HepG2 (cell line): ENCODE measurements at regions not wholly inside any gene's neighbourhood (a gene's known extent, or its start where the extent isn't known, plus 50 kb on each side); places are given as distances from the start of the nearest gene placed in this dataset.

ENCODE experiments used
- ATAC-seq: fragments of 200-7000 bp; cut with Tn5 transposase; 3 replicates; pipeline ENCODE4 v1.9.1; 2020; ENCODE audit warnings: mild to moderate bottlenecking, moderate library complexity
- BruUV-seq: library from RNA; stranded (reverse); fragments of 400-500 nt; replicated peaks from 2 replicates; lab custom pipeline; 2021; lab: Mats Ljungman, UMichigan
- CTCF ChIA-PET: fragments of 300-600 bp; formaldehyde crosslinking; extraction: SDS; loops from one replicate; lab custom pipeline; 2021; ENCODE audit warnings: low total read pairs, inconsistent platforms, low intra/inter-chr PET ratio; lab: Yijun Ruan, JAX
- POLR2A ChIA-PET: fragments of 350-600 bp; sonication (Branson Sonifier 250); formaldehyde crosslinking; loops from one replicate; lab custom pipeline; 2020; ENCODE audit warnings: antibody characterized with exemption, inconsistent platforms; lab: Yijun Ruan, JAX
- DNase-seq: peaks from one replicate; pipeline ENCODE4 v3.0.0-alpha.2; 2015; ENCODE audit warnings: low spot score
- FAIRE-seq: peaks from 3 replicates; lab custom pipeline; 2011; peaks lifted over from hg19 to GRCh38; lab: Jason Lieb, UNC
- H2AFZ ChIP-seq: one replicate; pipeline ENCODE4 v1.6.1; 2011; ENCODE audit warnings: low read length, inconsistent platforms
- H3K27ac ChIP-seq: fragments of 300-600 bp; 3 replicates; pipeline ENCODE4 v1.8.0; 2011; ENCODE audit warnings: mixed run types, mild to moderate bottlenecking, mixed read lengths, low read length, inconsistent platforms; ENCODE audit not compliant: insufficient read depth; ENCODE audit errors: extremely low read length
- H3K27me3 ChIP-seq, 2 experiments: fragments of 200-600 bp in 1 of 2; 2 replicates in 1 of 2; 3 replicates in 1 of 2; pipeline versions ENCODE4 v1.6.0 to v1.8.0; 2011; ENCODE audit warnings: low read length in 2 of 2, mild to moderate bottlenecking in 2 of 2, moderate library complexity in 2 of 2, inconsistent platforms in 1 of 2; ENCODE audit not compliant: insufficient read depth in 2 of 2, control insufficient read depth in 1 of 2
- H3K36me3 ChIP-seq, 2 experiments: fragments of 200-600 bp in 1 of 2; replicated peaks in 1 of 2; 2 replicates in 1 of 2; 3 replicates in 1 of 2; pipeline versions ENCODE4 v1.5.1 to v1.8.0; 2011; ENCODE audit warnings: low read length in 2 of 2, inconsistent platforms in 1 of 2; ENCODE audit not compliant: insufficient read depth in 2 of 2, control insufficient read depth in 1 of 2
- H3K4me1 ChIP-seq: 2 replicates; pipeline ENCODE4 v1.5.1; 2012; ENCODE audit warnings: low read length, inconsistent platforms; ENCODE audit not compliant: insufficient read depth
- H3K4me2 ChIP-seq: 2 replicates; pipeline ENCODE4 v1.6.0; 2011; ENCODE audit warnings: low read depth, low read length, inconsistent platforms
- H3K4me3 ChIP-seq, 3 experiments: fragments of 200-600 bp in 1 of 3; sonication (generic), shearing (Covaris generic) in 1 of 3; replicated peaks in 1 of 3; 2 replicates each; pipeline ENCODE4 v1.5.1; 2011 to 2016; ENCODE audit warnings: low read length in 3 of 3, inconsistent platforms in 2 of 3, low read depth in 2 of 3, mild to moderate bottlenecking in 2 of 3, control low read depth in 1 of 3, mixed read lengths in 1 of 3; ENCODE audit not compliant: insufficient read depth in 1 of 3
- H3K79me2 ChIP-seq: one replicate; pipeline ENCODE4 v1.6.1; 2011; ENCODE audit warnings: low read length, inconsistent platforms; ENCODE audit not compliant: insufficient read depth
- H3K9ac ChIP-seq: 2 replicates; pipeline ENCODE4 v1.6.0; 2011; ENCODE audit warnings: mild to moderate bottlenecking, low read depth, low read length, inconsistent platforms; ENCODE audit not compliant: insufficient read depth
- H3K9me3 ChIP-seq: 2 replicates; pipeline ENCODE4 v1.5.1; 2012; ENCODE audit warnings: mild to moderate bottlenecking, low read length
- H4K20me1 ChIP-seq: 2 replicates; pipeline ENCODE4 v1.6.0; 2011; ENCODE audit warnings: inconsistent platforms, mild to moderate bottlenecking, low read length, moderate library complexity; ENCODE audit not compliant: insufficient read depth
- GLI4 ChIP-seq: sonication (generic); formaldehyde crosslinking; IDR thresholded peaks from 2 replicates; pipeline ENCODE4 v1.5.1; 2020; ENCODE audit warnings: missing genetic modification reagents, mild to moderate bottlenecking, moderate library complexity, borderline replicate concordance
- GMEB2 ChIP-seq: IDR thresholded peaks from 2 replicates; pipeline ENCODE4 v1.6.1; 2016; ENCODE audit warnings: missing biosample characterization, missing genetic modification reagents, low read depth
- HNRNPL ChIP-seq: fragments of 200-400 bp; formaldehyde crosslinking; IDR thresholded peaks from 2 replicates; pipeline ENCODE4 v1.6.1; 2017; ENCODE audit warnings: mild to moderate bottlenecking, low read depth, low read length
- MTF1 ChIP-seq: sonication (generic); formaldehyde crosslinking; IDR thresholded peaks from 2 replicates; pipeline ENCODE4 v1.5.0; 2020; ENCODE audit warnings: missing genetic modification reagents
- NFKB2 ChIP-seq: sonication (generic); formaldehyde crosslinking; IDR thresholded peaks from 2 replicates; pipeline ENCODE4 v1.4.0; 2020; ENCODE audit warnings: missing genetic modification reagents, borderline replicate concordance
- PLRG1 ChIP-seq: fragments of 450-650 bp; conservative IDR thresholded peaks from 2 replicates; pipeline ENCODE4 v1.6.1; 2016
- REL ChIP-seq: sonication (generic); formaldehyde crosslinking; conservative IDR thresholded peaks from 2 replicates; pipeline ENCODE4 v1.8.0; 2022; ENCODE audit warnings: mild to moderate bottlenecking, missing genetic modification reagents, moderate library complexity
- ZBTB38 ChIP-seq: sonication (generic); formaldehyde crosslinking; IDR thresholded peaks from 2 replicates; pipeline ENCODE4 v1.5.1; 2020; ENCODE audit warnings: mild to moderate bottlenecking, missing genetic modification reagents
- ZNF180 ChIP-seq: sonication (generic); formaldehyde crosslinking; IDR thresholded peaks from 2 replicates; pipeline ENCODE4 v1.4.0; 2020; ENCODE audit warnings: low read depth, missing genetic modification reagents, borderline replicate concordance
- ZNF24 ChIP-seq: fragments of 450-650 bp; IDR thresholded peaks from 2 replicates; pipeline ENCODE4 v1.6.1; 2017; ENCODE audit warnings: antibody characterized with exemption, mild to moderate bottlenecking
- ZNF569 ChIP-seq: sonication (generic); formaldehyde crosslinking; IDR thresholded peaks from 2 replicates; pipeline ENCODE4 v1.5.0; 2020; ENCODE audit warnings: mild to moderate bottlenecking, missing genetic modification reagents, moderate library complexity, borderline replicate concordance
- ZNF576 ChIP-seq: sonication (generic); formaldehyde crosslinking; IDR thresholded peaks from 2 replicates; pipeline ENCODE4 v1.4.0; 2020; ENCODE audit warnings: mild to moderate bottlenecking, missing genetic modification reagents
- WGBS: methylation state at CpG from one replicate; pipeline ENCODE4 v1.1.6; 2017; ENCODE audit warnings: low lambda C conversion rate; 5-methylcytosine and 5-hydroxymethylcytosine counted together
- in situ Hi-C: cut with HindIII; loops from 2 replicates; pipeline ENCODE4 v1.10.0; 2017; ENCODE audit warnings: low pct_unique_long_range_greater_than_20kb; ENCODE audit not compliant: extremely low pct_ligation_motif_present
- intact Hi-C: fragments of 100-400 bp; cut with micrococcal nuclease; formaldehyde crosslinking; loops from one replicate; pipeline ENCODE4 v1.10.0; 2022; ENCODE audit not compliant: unreplicated experiment

GRCh38 chr17:11142231-11142630 is 98.8 kb upstream of the SHISA6 start:
- H2AFZ ChIP-seq = no peak overlapping the region
- H3K9me3 ChIP-seq = no peaks in the 10 kb centered on the region
- in situ Hi-C loops (loop anchor here (5.0 kb wide), 1 partner anchor 265 kb away; no protein-coding TSS in a partner anchor), intact Hi-C loops (no loop called here)
- no peak for FAIRE-seq
- BruUV-seq = no TSS peak
- TF ChIP-seq NFKB2 (CRISPR knock-in tag) = no peak
- no peak for TF ChIP-seq ZNF576 (CRISPR knock-in tag)
- no peak for TF ChIP-seq PLRG1
- TF ChIP-seq MTF1 = no peak
- TF ChIP-seq ZNF24 = no peak
- TF ChIP-seq GMEB2 (CRISPR knock-in tag) = no peak
- TF ChIP-seq REL (CRISPR knock-in tag) = no peak
- TF ChIP-seq, all 625 proteins: peak for 0
- Histone ChIP-seq H3K4me3 (no peak overlapping the region), H3K27ac (no peak overlapping the region), H3K4me1 (no peaks in the 10 kb centered on the region), H4K20me1 (no peaks in the 10 kb centered on the region), H3K27me3 (no peaks in the 10 kb centered on the region), H3K9ac (no peak overlapping the region), H3K79me2 (no peaks in the 10 kb centered on the region), H3K36me3 (no peaks in the 10 kb centered on the region), H3K4me2 (no peak overlapping the region)
- DNase-seq (no peak), ATAC-seq (no peak)
- ChIA-PET CTCF (no interaction called here), POLR2A (no interaction called here)
- WGBS = 0% methylated on average over 1 of the region's 1 CpG

- Histone ChIP-seq H3K27ac (no peak overlapping the region), H3K4me3 (no peak overlapping the region), H3K36me3 (no peaks in the 10 kb centered on the region), H3K9ac (no peak overlapping the region), H3K4me2 (no peak overlapping the region), H2AFZ (no peak overlapping the region), H3K4me1 (no peaks in the 10 kb centered on the region), H3K79me2 (no peaks in the 10 kb centered on the region), H3K9me3 (no peaks in the 10 kb centered on the region), H3K27me3 (no peaks in the 10 kb centered on the region), H4K20me1 (no peaks in the 10 kb centered on the region)
- 0% methylated on average over 4 of the region's 4 CpGs for WGBS
- in situ Hi-C loops = loop anchor here (5.0 kb wide), 1 partner anchor 263 kb away; no protein-coding TSS in a partner anchor
- ATAC-seq (no peak), DNase-seq (no peak), FAIRE-seq (no peak)
- intact Hi-C loops = no loop called here
- ChIA-PET CTCF (no interaction called here), POLR2A (no interaction called here)
- no TSS peak for BruUV-seq
- no peak for TF ChIP-seq GLI4 (CRISPR knock-in tag)
- TF ChIP-seq ZBTB38 (CRISPR knock-in tag) = no peak
- no peak for TF ChIP-seq ZNF180
- TF ChIP-seq HNRNPL = no peak
- TF ChIP-seq ZNF569 = no peak
These were observed 100.5 kb upstream of the SHISA6 start for GRCh38 chr17:11140501-11140900.
